ENCODE measurements at regions not wholly inside any gene's neighbourhood (a gene's known extent, or its start where the extent isn't known, plus 50 kb on each side); places are given as distances from the start of the nearest gene placed in this dataset.

- TF ChIP-seq CTCF (IDR thresholded peaks at IDR 0.05) = no peak
- TF ChIP-seq ZFX (IDR thresholded peaks at IDR 0.05; ENCODE audit: borderline replicate concordance) = no peak
Measured at GRCh38 chr12:125320177-125320576, 254.9 kb downstream of the AACS start.
